GM19438 (cell line): ENCODE measurements at regions not wholly inside any gene's neighbourhood (a gene's known extent, or its start where the extent isn't known, plus 50 kb on each side); places are given as distances from the start of the nearest gene placed in this dataset.

Source experiments
- ATAC-seq: cut with Tn5 transposase; IDR thresholded peaks from one replicate; pipeline ENCODE4 v1.9.1; 2021; ENCODE audit warnings: low read depth; ENCODE audit not compliant: unreplicated experiment

DNA sequence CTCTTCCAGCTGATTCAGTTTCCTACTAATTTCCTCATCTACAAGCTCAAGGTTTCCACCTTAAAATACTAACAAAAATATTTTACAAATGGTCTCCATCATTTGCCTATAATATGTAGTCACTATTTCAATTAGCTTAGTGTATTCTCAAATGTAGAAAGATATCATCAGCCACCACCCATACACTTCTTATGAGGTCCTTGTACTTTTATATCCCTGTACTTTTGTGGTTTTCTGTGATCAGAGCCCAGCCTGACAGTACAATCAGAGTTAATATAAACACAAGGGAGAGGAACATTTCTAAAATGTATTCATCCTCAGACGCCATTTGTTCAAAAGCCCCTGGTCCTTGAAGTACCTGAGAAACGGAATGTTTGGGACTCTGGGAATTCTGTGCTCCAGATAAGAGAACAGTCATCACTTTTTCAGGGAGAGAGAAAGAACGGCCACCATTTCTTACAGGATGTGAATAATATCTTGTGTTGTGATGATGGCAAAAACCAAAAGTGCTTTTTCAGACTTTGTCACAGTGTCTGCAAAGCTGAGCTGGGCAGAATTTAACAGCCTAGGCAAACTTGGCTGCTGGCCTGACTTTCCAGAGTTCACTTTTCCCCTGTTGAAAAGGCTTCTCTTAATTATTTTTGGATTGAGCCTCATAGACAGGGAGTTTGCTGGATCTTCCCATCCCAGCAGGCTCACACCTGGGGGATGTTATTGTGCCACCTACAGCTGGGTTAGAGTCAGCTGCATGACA lies 361.7 kb upstream of the ACVR2A start:
- ATAC-seq = no peak

DNA sequence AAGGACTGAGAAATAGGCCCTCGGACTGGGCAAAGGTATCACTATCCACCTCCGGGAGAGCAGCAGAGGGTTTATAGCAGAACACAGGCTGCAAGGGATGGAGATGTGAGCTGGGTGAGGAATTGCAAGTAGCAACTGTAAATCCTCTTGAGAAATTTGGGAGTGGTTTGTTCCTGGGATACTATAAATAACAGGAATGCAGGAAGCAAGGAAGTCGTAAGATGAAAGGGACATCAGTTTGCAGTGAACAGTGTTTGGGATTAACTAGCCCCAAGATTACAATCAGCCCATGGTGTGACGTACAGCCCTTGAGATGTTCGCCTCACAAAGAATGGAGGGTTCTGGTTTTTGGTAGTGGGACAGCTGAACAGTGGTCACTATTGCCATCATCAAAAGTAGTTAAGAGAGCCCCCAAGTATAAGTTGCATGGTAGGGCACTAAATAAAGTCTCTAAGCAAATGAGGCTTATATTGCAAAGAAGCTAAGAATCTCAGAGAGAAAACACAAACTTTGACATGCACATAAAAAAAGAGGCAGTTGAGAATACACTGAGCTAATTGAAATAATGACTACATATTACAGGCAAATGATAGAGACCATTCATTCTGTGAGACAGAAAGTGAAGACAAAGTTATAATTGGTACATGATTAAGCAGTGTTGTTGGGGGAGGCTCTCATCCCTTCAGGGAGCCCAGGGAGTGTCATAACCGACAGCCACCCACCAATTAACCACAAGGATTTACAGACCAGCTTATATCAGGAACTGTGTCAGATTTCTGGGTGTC lies 362.5 kb upstream of the ACVR2A start:
- no peak for ATAC-seq

DNA sequence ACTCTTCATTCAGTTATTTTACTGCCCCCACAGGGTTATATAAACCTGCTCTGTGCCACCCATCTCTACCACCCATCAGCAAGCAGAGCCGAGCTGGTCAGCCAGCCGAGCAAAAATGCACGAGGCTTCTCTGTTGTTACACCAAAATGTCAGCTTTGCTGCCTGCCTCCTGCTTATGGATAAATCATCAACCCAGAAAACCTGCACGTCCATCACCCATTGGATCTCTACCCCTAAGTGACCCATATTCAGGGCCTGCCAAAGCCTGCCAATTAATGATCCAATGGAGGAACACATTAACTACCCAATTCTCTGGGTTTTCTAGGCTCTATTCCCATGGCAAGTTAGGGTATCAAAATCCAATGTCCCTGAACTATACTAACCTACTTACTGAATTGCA lies 365.5 kb upstream of the ACVR2A start:
- no peak for ATAC-seq

DNA sequence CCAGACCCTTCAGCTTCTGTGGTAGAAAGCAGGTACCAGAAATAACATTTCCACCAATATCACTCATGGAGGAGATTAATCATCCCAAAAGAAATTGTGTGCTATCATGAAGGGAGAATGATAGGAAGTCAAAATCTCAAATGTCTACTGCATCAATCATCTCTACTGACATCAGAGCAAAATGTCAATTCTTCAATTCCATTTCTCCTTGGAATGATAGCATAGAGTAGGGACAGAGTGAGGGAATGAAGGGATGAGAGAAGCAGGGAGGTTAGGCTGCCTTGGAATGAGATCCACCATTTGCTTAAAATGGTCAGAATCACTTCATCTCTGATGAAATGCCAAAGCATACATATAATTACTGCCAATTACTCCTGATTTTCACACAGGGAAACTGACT lies 371.8 kb upstream of the ACVR2A start:
- no peak for ATAC-seq

DNA sequence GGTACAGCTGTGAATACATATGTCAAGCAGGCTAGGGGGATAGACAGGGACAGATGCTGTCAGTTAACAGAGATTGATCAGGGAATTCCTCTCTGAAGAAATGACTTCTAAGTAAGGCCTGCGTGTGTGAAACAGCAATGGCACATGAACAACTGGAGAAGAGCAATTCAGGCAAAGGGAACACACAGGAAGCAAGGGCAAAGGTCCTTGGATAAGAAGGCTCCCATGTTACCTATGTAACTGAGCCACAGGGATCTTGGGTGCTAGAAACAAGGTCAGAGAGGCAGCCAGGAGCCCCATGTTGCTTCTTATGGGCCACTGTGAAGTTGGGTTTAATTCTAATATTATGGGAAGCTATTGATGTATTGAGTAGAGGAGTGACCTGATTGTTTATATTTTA lies 373.7 kb upstream of the ACVR2A start:
- no peak for ATAC-seq

DNA sequence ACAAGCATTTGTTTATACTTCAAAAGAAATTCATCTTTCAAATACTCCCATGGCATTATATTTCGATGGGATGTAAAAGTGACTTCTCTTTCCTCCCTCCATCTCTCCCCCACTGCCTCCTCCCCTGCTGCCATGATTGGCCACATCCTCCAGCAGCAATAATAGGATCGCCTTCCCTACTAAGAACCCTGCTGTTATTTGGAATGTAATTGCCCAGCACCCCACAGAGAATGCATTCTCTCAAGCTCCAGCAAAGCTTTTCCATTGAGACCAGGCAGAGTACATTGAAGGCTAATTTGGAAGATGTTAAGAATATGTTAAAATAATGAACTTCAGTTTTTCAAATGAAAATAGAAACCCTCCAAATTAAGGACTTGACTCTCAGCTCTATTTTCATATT lies 375.4 kb upstream of the ACVR2A start:
- ATAC-seq = no peak

DNA sequence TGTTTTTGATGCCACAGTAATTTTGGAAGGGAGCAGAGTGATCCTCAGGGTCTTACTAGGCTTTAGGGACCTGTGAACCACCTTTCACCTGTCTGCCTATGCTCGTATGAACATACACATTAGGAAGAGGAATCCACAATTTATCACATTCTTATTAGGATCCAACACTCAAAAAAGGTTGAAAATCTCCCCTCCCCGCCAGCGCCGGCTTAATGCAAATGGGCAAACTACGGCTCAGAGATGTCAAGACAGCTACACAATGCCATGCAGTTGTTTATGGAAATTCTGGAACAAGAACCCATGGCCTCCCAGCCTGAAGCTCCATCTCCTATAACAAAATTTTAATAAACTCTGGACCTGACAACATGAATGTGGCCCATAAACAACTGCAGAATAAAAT lies 375.9 kb upstream of the ACVR2A start:
- ATAC-seq = no peak

DNA sequence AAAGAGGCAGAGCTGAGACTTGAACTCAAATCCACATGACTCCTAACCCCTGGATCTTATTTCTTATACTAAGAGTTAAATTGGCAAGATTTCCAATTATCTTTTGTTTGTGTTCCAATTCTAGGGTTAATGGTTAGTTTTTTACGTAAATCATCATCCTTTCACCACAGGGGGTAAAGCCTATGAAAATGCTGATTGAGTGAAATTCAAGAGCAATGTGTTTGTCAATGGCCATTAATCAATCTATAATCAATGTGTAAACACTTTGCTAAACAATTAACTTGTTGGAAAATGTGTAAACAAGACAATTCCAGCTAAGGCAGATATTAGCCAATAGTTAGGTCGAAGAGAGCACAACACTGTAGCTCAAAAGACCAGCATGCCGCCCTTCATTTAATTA lies 376.5 kb upstream of the ACVR2A start:
- no peak for ATAC-seq

DNA sequence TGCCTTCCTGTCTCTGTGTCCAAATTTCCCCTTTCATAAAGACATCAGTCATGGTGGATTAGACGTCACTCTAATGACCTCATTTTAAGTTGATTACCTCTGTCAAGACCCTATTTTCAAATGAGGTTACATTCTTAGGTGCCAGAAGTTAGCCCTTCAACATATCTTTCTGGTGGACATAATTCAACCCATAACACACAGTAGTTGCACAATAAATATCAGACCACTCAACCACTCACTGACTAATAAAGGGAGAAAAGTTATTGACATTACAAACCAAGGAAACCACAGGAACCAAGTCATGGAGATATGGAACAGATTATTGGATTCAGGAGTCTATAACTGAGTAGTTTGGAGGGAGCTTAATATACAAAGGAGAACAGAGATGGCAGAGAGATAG lies 377.4 kb upstream of the ACVR2A start:
- no peak for ATAC-seq

DNA sequence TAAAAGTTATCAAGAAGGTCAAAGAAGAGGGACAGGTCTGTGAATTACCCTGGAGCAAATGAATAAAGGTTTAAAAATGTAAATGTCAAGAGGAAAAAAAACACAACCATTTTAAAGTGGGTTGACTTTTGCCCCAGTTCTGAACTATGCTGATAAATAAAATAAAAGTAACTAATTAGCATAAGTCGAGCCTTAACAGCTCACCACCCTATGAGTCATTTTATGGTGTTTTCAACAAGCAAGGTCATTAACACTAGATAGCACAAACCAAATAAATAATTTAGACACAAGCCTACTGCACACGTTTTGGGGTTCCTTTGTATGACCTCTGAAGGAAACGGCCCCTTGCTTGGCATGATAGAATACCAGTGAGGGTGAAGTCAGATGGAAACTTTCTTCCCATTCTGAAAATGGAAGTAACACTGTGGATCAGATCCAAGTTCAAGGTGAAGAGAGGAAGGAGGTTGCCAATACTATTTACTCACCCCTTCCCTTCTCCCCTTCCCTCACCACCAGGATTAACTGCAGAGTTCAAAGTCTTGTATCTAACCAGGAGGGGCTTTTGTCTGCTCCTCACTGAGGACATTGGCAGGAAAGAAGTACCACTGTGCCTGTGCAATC lies 380.0 kb upstream of the ACVR2A start:
- ATAC-seq = no peak

DNA sequence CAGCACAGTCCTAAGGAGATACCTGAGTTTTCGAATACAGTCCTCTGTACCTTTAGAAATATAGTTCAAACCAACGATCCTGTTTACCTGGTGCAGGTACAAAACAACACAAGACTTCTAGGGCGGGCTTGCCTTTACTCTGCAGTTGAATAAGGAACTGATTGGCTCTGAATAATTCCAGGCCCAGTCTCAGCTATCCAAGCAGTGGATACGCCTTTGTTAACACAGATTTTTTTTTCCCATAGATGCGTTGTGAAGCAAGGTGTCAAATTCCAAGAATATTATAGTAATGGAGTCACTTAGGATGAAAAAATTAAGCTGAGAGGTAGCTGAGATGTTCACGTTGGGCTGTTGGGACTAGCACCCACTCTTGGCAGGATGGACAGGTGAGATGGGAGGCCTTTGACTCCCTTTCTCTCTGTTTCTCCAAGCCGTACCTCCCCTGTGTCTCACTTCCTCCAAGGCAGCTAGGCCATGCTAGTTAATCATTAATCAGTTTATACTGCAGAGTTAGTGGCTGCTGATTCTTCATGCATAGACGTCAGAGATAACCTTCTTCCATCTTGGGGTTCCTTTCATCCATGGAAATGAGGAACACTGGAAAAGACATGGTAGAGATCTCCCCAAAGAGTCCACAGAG lies 380.8 kb upstream of the ACVR2A start:
- ATAC-seq = peak; percentile 99

DNA sequence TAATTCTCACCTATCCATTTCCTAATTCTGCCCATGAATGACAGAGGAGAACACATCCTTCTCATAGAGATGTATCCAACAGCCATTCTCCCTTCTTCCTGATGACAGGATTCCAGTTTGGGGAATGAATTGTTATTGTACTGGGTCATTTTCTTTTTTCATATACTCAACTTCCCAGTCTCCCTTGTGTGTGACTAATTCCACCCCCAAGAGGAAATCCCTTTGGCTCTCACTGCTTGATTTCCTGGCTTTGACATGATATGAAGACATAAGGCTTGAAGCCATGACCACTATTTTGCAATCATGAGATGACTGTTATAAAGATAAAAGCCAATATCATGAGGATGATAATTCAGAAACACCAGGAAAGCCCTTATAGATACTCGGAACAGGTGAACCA lies 384.7 kb upstream of the ACVR2A start:
- ATAC-seq = no peak

DNA sequence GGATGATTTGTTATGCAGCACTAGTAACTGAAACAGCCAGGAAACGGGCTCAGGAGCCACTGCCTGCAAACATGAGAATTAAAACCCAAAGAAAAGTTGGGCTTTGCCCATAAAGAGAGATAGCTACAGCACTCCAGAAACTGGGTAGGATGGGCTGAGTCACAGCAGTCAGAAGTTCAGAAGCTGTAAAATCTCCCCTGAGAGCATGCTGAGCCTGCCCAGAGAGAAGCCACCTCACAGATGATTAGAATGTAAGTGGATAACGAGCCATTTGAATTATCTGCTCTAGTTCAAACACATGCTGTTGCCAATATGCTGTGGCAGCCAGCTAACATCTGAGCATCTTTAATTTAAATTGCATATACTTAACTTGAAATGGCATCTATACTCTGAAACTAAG lies 388.1 kb upstream of the ACVR2A start:
- ATAC-seq = no peak

DNA sequence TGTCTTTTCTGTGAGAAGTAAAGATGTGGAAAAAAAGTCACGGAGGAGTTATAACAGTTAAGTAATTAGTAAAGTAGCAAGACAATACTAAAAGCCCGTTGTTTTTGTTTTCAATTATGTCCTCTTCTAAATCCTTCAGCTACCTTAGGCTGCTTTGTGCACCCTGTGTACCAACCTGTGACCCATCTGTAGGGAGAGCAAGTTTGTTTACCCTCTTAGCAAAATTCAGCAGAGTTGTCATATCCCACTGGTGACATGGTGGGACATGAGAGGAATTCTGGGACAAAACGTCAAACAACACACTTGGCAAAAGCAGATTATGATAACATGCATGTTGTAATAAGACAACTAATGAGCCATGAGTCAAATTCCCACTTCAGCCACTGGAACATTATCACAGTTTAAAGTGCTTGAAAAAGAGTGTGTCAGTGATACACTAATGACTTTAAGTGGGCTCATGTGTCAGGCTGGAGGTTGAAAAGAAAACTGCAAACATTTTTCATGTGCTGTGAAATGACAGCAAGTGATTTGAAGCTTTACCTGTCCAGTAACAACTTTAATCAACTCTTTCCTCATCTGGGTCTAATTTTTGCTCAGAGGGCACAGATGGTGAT lies 392.8 kb upstream of the ACVR2A start:
- no peak for ATAC-seq

DNA sequence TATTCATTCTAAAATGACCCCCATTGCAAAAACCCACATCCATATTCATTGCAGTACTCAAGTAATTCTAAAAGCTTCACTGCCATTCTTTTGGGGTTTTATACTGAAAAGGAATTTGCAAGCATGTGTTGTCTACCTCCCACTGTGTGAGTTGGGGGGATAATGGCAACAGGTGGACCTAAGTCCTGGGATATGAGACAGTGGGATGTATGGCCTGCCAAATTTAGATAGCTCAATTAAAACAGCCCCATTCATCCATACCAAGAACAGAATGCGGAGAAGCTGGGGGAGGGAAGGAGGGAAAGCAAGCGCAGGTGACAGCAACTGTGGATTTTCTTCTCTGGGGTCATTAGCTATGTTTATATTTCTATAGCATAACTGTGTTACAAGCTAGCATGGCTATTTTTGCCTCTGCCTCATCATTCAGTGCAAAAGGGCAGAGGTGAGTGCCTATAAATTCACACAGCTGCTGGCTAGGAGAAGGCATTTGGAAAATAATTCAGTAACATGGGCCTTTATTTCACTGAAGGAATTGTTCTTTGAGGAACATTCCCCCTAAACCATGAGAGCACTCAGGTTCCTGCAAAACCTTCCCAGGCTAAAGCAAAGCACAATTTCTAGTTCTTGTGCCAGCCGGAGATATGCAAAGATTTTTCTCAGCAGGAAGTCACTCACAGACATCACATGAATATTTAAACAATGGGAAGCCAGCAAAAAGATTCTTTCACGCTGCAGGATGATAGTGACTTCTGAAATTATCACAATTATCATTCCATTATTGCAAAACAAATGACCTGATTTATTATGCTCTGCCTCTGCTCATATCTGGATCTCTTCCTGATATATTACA lies 393.9 kb upstream of the ACVR2A start:
- no peak for ATAC-seq

DNA sequence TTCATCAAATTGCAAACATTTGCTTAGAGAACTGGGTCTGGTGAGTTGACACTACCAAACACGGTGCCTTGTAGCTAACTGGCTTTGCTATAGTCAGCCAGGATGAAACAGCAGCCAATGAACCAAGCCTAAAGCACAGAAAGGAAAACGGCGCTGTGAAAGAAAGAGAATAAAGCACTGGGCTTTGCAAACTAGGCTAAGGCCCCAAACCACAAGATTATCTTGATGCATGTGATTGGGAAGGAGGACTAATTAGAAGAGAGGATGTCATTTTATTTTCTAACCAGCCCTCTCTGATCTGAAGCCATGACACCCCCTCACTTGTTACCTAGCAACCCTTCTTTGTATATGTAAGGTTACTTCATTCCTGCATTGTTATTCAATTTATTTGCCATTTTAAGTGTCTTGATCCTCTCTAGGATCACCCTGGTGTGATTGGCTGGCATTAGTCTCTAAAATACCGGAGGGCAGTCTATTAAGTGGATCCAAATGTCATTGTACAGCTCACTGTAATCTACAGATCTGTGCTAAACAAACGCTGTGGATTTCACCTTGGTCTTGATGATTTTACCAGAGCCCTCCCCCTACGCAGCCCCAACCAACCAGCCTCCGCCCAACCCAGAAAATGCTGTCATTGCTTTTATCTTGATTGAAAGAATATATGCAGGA lies 395.4 kb upstream of the ACVR2A start:
- no peak for ATAC-seq

DNA sequence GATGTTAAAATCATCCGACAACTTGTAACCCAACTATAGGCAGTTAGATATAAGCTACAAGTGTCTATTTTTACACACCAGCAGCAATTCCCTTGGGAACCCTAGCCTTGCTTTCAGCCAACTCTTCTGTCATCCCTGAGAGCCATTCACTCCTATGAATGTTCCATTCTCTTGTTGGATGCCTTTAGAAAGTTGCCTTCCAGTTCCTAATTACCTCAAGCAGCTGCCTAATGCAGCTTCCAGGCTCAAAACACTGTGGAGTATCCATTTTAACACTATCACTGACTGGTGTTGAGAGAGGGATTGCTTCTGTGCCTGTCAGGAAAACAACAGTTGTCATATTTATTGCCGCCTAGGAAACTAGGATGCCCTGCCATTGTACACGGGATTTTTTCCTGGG lies 402.0 kb upstream of the ACVR2A start:
- ATAC-seq = no peak

DNA sequence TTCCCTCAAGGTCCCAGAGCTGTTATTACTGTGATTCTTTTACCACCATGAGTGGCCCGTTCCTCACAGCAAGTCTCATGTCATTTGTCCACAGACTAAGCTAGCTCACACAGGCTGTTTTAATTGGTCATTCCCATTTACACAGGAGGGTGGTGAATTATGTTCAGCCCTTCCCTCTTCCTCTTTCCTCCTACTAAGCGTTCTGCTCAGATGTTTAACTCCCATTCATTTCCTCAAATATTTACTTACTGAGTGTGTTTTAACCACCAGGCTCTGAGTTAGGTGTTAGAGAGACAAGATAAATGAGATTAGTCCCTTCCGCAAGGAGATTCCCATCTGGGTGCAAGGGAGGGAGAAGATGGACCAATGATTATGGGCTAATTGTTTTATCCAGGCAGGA lies 403.6 kb upstream of the ACVR2A start:
- no peak for ATAC-seq

DNA sequence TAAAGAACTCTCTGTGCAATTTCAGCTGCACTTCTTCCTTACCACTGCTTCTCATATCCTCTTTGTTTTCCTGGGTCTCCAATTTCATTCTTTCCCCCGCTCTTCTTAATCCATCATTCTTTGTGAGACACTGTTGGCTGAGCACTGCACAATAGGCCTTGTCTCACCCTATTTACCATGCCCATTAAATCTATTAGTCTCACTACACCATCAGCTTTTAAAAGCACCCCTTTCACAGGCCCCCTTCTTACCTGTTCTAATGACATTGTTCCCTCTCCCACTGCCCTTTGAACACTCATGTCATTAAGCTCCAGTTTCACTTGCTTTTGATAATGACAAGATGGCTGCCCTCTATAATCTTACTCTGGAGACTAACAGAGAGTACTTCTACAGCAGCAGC lies 404.1 kb upstream of the ACVR2A start:
- ATAC-seq = no peak
